ENCODE measurements at regions not wholly inside any gene's neighbourhood (a gene's known extent, or its start where the extent isn't known, plus 50 kb on each side); places are given as distances from the start of the nearest gene placed in this dataset.

- H3K56ac ChIP-seq (replicated peaks; ENCODE audit: insufficient read length, low read depth, low read length), result no peak overlapping the region
- no peak overlapping the region for H3K18ac ChIP-seq (ENCODE audit: extremely low read depth, low read length)
- no peak overlapping the region for H2BK12ac ChIP-seq (ENCODE audit: low read depth, low read length)
- H3K27ac ChIP-seq (ENCODE audit: low read depth, low read length), result no peak overlapping the region
- no peaks in the 10 kb centered on the region; a peak in 1 of 7 replicates for H3K4me1 ChIP-seq (replicated peaks in 1 of 4; ENCODE audit: control insufficient read depth in 3 of 4, insufficient read depth in 4 of 4, low read length in 3 of 4)
- no peak overlapping the region for H2AK5ac ChIP-seq (ENCODE audit: low read depth, low read length)
- ChIA-PET CTCF (ENCODE audit: partially characterized antibody) (no interaction called here), POLR2A (ENCODE audit: partially characterized antibody) (no interaction called here)
- TF ChIP-seq POLR2AphosphoS5 (IDR thresholded peaks at IDR 0.05; ENCODE audit: low read depth, low read length), result no peak
- TF ChIP-seq EGR1 (IDR thresholded peaks at IDR 0.05; ENCODE audit: borderline replicate concordance, low read depth, low read length), result no peak
- TF ChIP-seq EZH2 (IDR thresholded peaks at IDR 0.05; ENCODE audit: low read depth, low read length, severe bottlenecking), result no peak
- no peak for TF ChIP-seq KDM4A (IDR thresholded peaks at IDR 0.05; ENCODE audit: low read depth, low read length, severe bottlenecking)
- TF ChIP-seq SRF (IDR thresholded peaks at IDR 0.05; ENCODE audit: low read depth, low read length), result no peak
- no peak for TF ChIP-seq BCL11A (IDR thresholded peaks at IDR 0.05; ENCODE audit: low read depth in 2 of 2, low read length in 2 of 2)
- no peak for TF ChIP-seq EP300 (IDR thresholded peaks at IDR 0.05; ENCODE audit: borderline replicate concordance in 1 of 2, low read depth in 2 of 2, low read length in 2 of 2)
- no peak for TF ChIP-seq RAD21 (IDR thresholded peaks at IDR 0.05 in 1 of 2, conservative IDR thresholded peaks at IDR 0.05 in 1 of 2; ENCODE audit: low read depth in 2 of 2, low read length in 2 of 2)
- TF ChIP-seq NANOG (IDR thresholded peaks at IDR 0.05; ENCODE audit: insufficient read depth, low read depth, low read length, poor library complexity, severe bottlenecking), result no peak
- no peak for TF ChIP-seq SAP30 (IDR thresholded peaks at IDR 0.05; ENCODE audit: insufficient read depth, insufficient replicate concordance, low read length)
- no peak for TF ChIP-seq TEAD4 (IDR thresholded peaks at IDR 0.05; ENCODE audit: low read depth, low read length)
- no peak for TF ChIP-seq ATF3 (IDR thresholded peaks at IDR 0.05; ENCODE audit: insufficient read depth, low read depth, low read length)
- H3K79me2 ChIP-seq (ENCODE audit: control insufficient read depth in 1 of 2, insufficient read depth in 2 of 2, low read length in 2 of 2), result no peaks in the 10 kb centered on the region
- H2BK5ac ChIP-seq (ENCODE audit: low read depth, low read length), result no peak overlapping the region
- H2BK120ac ChIP-seq (replicated peaks; ENCODE audit: low read depth, low read length), result no peak overlapping the region
- H3K4me3 ChIP-seq (ENCODE audit: extremely low read depth in 1 of 4, insufficient read depth in 2 of 4, low read depth in 3 of 4, low read length in 4 of 4), result no peak overlapping the region
- WGBS, 2 experiments (ENCODE audit: extremely low coverage in 1 of 2, insufficient coverage in 1 of 2, insufficient read length in 1 of 2, insufficient replicate concordance in 2 of 2, low coverage in 1 of 2, low lambda C conversion rate in 2 of 2, missing lambda C conversion rate in 1 of 2), result 96% methylated on average over 2 of the region's 2 CpGs; no CpG with 5 or more reads in 1 of the 2 experiments
- H3K23ac ChIP-seq (ENCODE audit: insufficient read length), result no peak overlapping the region
- no peaks in the 10 kb centered on the region for H3K9me3 ChIP-seq (ENCODE audit: insufficient read depth in 2 of 2, low read depth in 1 of 2, low read length in 1 of 2)
- H2AFZ ChIP-seq (ENCODE audit: low read length), result no peak overlapping the region
- H4K5ac ChIP-seq (ENCODE audit: insufficient read length, low read depth, low read length), result no peak overlapping the region
- no peak overlapping the region for H3K9ac ChIP-seq (replicated peaks in 1 of 4; ENCODE audit: extremely low read depth in 1 of 4, low read depth in 3 of 4, low read length in 3 of 4)
- H2BK15ac ChIP-seq (ENCODE audit: low read length), result no peak overlapping the region
- no peaks in the 10 kb centered on the region for H3K27me3 ChIP-seq (replicated peaks in 1 of 4; ENCODE audit: control insufficient read depth in 3 of 4, extremely low read depth in 1 of 4, insufficient read depth in 3 of 4, low read length in 3 of 4)
- H2BK20ac ChIP-seq (ENCODE audit: low read length), result no peak overlapping the region
- H4K8ac ChIP-seq (ENCODE audit: extremely low read depth, insufficient read depth, low read length), result no peak overlapping the region; the same call in 1 of the 2 replicates
- no peak for FAIRE-seq
- no peak overlapping the region for H3K4ac ChIP-seq (replicated peaks; ENCODE audit: insufficient read length, low read depth, low read length)
- H3K4me2 ChIP-seq (ENCODE audit: insufficient read depth in 1 of 2, low read depth in 2 of 2, low read length in 2 of 2), result no peak overlapping the region
- no peaks in the 10 kb centered on the region for H3K79me1 ChIP-seq (ENCODE audit: low read depth, low read length)
- H3K23me2 ChIP-seq (ENCODE audit: low read depth, low read length), result no peaks in the 10 kb centered on the region
- H3K14ac ChIP-seq (ENCODE audit: insufficient read length), result no peak overlapping the region
- H4K91ac ChIP-seq (replicated peaks; ENCODE audit: insufficient read length, low read length), result no peak overlapping the region
- H4K20me1 ChIP-seq (replicated peaks in 1 of 2; ENCODE audit: control insufficient read depth in 1 of 2, insufficient read depth in 2 of 2, low read length in 2 of 2), result no peaks in the 10 kb centered on the region
- no peaks in the 10 kb centered on the region for H3K36me3 ChIP-seq (ENCODE audit: control insufficient read depth in 2 of 4, insufficient read depth in 4 of 4, low read length in 3 of 4)
- DNase-seq (ENCODE audit: low read depth in 1 of 2, low spot score in 2 of 2), result no peak
These were observed 433.9 kb downstream of the IRX2 start for GRCh38 chr5:2317540-2317939.

Data from H1 (cell line).